Left ventricle myocardium inferior (tissue), 1 donor: ENCODE measurements at regions not wholly inside any gene's neighbourhood (a gene's known extent, or its start where the extent isn't known, plus 50 kb on each side); places are given as distances from the start of the nearest gene placed in this dataset.

Experiments used
- DNase-seq: peaks from one replicate; pipeline ENCODE4 v3.0.0-alpha.2; 2020
- H3K27ac ChIP-seq: fragments of 200-600 bp; replicated peaks from 2 replicates; pipeline ENCODE4 v1.8.0; 2021
- H3K27me3 ChIP-seq: fragments of 200-600 bp; 2 replicates; pipeline ENCODE4 v1.8.0; 2021; ENCODE audit warnings: low read depth
- H3K36me3 ChIP-seq: fragments of 200-600 bp; 2 replicates; pipeline ENCODE4 v1.8.0; 2021
- H3K4me1 ChIP-seq: fragments of 200-600 bp; 2 replicates; pipeline ENCODE4 v1.8.0; 2021
- H3K4me3 ChIP-seq: fragments of 200-600 bp; 2 replicates; pipeline ENCODE4 v1.8.0; 2021; ENCODE audit warnings: mild to moderate bottlenecking, moderate library complexity
- H3K9me3 ChIP-seq: fragments of 200-600 bp; replicated peaks from 2 replicates; pipeline ENCODE4 v1.8.0; 2021
- CTCF ChIP-seq: fragments of 200-600 bp; IDR thresholded peaks from 2 replicates; pipeline ENCODE4 v1.8.0; 2021; ENCODE audit warnings: antibody characterized with exemption, mild to moderate bottlenecking, borderline replicate concordance
- intact Hi-C: fragments of 100-400 bp; cut with micrococcal nuclease; formaldehyde crosslinking; loops from one replicate; pipeline ENCODE4 v1.11.0; 2022
- donor health status: DM: no; HTN: yes; CAD: no; lungs with severe emphysema.

GRCh38 chr11:94681852-94682251, 86.3 kb upstream of the AMOTL1 start:
- intact Hi-C loops, result no loop called here
- no peak for DNase-seq
- H3K4me3 ChIP-seq, result no peak overlapping the region
- H3K9me3 ChIP-seq, result peaks cover 18% of the 10 kb centered on the region
- no peak for TF ChIP-seq CTCF
- H3K36me3 ChIP-seq, result no peaks in the 10 kb centered on the region
- H3K27me3 ChIP-seq, result no peaks in the 10 kb centered on the region
- no peaks in the 10 kb centered on the region for H3K4me1 ChIP-seq
- H3K27ac ChIP-seq, result no peak overlapping the region

- intact Hi-C loops, result no loop called here
- H3K27me3 ChIP-seq, result no peaks in the 10 kb centered on the region
- peaks cover 8% of the 10 kb centered on the region for H3K4me1 ChIP-seq
- TF ChIP-seq CTCF, result no peak
- DNase-seq, result no peak
- no peaks in the 10 kb centered on the region for H3K9me3 ChIP-seq
- peak overlapping the region; percentile 37 for H3K27ac ChIP-seq
- H3K36me3 ChIP-seq, result no peaks in the 10 kb centered on the region
- no peak overlapping the region for H3K4me3 ChIP-seq
Observed at GRCh38 chr11:94694309-94695060, 73.7 kb upstream of the AMOTL1 start.

- intact Hi-C loops, result no loop called here
Observed at GRCh38 chr11:94697156-94697555, 71.0 kb upstream of the AMOTL1 start.

GRCh38 chr11:94700622-94701021, 67.5 kb upstream of the AMOTL1 start:
- Histone ChIP-seq H3K4me1 (no peaks in the 10 kb centered on the region), H3K4me3 (no peak overlapping the region), H3K27ac (no peak overlapping the region), H3K9me3 (no peaks in the 10 kb centered on the region), H3K27me3 (no peaks in the 10 kb centered on the region), H3K36me3 (no peaks in the 10 kb centered on the region)
- no peak for DNase-seq
- intact Hi-C loops, result no loop called here
- TF ChIP-seq CTCF, result no peak

More at GRCh38 chr11:94697156-94697555, 71.0 kb upstream of the AMOTL1 start:
- H3K4me3 ChIP-seq, result no peak overlapping the region
- peaks cover 8% of the 10 kb centered on the region for H3K4me1 ChIP-seq
- no peaks in the 10 kb centered on the region for H3K27me3 ChIP-seq
- DNase-seq, result no peak
- H3K36me3 ChIP-seq, result no peaks in the 10 kb centered on the region
- no peaks in the 10 kb centered on the region for H3K9me3 ChIP-seq
- TF ChIP-seq CTCF, result no peak
- no peak overlapping the region for H3K27ac ChIP-seq

GRCh38 chr11:94702481-94702880, 65.7 kb upstream of the AMOTL1 start:
- intact Hi-C loops, result no loop called here
- no peak for TF ChIP-seq CTCF
- H3K36me3 ChIP-seq, result no peaks in the 10 kb centered on the region
- no peaks in the 10 kb centered on the region for H3K4me1 ChIP-seq
- no peak overlapping the region for H3K27ac ChIP-seq
- no peaks in the 10 kb centered on the region for H3K27me3 ChIP-seq
- no peak overlapping the region for H3K4me3 ChIP-seq
- H3K9me3 ChIP-seq, result no peaks in the 10 kb centered on the region
- DNase-seq, result no peak
